PC-3 (cell line): ENCODE measurements at regions not wholly inside any gene's neighbourhood (a gene's known extent, or its start where the extent isn't known, plus 50 kb on each side); places are given as distances from the start of the nearest gene placed in this dataset.

ENCODE experiments used
- ATAC-seq: fragments of 200-7000 bp; cut with Tn5 transposase; 2 replicates; pipeline ENCODE4 v1.9.1; 2020; ENCODE audit warnings: mild to moderate bottlenecking, moderate library complexity
- BruUV-seq: library from RNA; stranded (reverse); fragments of 400-500 nt; replicated peaks from 2 replicates; lab custom pipeline; 2021; lab: Mats Ljungman, UMichigan
- CTCF ChIA-PET: fragments of 300-600 bp; sonication (Branson Sonifier 250); formaldehyde crosslinking; loops from one replicate; lab custom pipeline; 2022; ENCODE audit warnings: antibody characterized with exemption; lab: Charles Lee
- POLR2A ChIA-PET: fragments of 300-600 bp; sonication (Branson Sonifier 250); formaldehyde crosslinking; loops from one replicate; lab custom pipeline; 2022; ENCODE audit warnings: antibody characterized with exemption; ENCODE audit not compliant: unreplicated experiment; lab: Charles Lee
- DNase-seq: peaks from one replicate; pipeline ENCODE4 v3.0.0-alpha.2; 2015
- H2AFZ ChIP-seq: fragments of 300-600 bp; sonication (generic); 2 replicates; pipeline ENCODE4 v1.6.0; 2016; ENCODE audit warnings: antibody characterized with exemption, low read length
- H3F3A ChIP-seq: fragments of 300-600 bp; sonication (generic); one replicate; pipeline ENCODE4 v1.6.0; 2017; ENCODE audit warnings: antibody characterized with exemption, low read length, control low read depth, mild to moderate bottlenecking; ENCODE audit not compliant: unreplicated experiment
- H3K27ac ChIP-seq: fragments of 300-600 bp; sonication (generic); 2 replicates; pipeline ENCODE4 v1.5.1; 2016; ENCODE audit warnings: mild to moderate bottlenecking, low read length
- H3K27me3 ChIP-seq: fragments of 300-600 bp; sonication (generic); 2 replicates; pipeline ENCODE4 v1.6.1; 2016; ENCODE audit warnings: low read length, mixed read lengths
- H3K36me3 ChIP-seq: fragments of 300-600 bp; sonication (generic); 2 replicates; pipeline ENCODE4 v1.6.1; 2016; ENCODE audit warnings: low read depth, mixed run types, low read length, mixed read lengths
- H3K4me1 ChIP-seq: fragments of 300-600 bp; sonication (generic); 2 replicates; pipeline ENCODE4 v1.5.1; 2016; ENCODE audit warnings: low read length; ENCODE audit not compliant: insufficient read depth
- H3K4me2 ChIP-seq: fragments of 300-600 bp; sonication (generic); 2 replicates; pipeline ENCODE4 v1.6.0; 2016; ENCODE audit warnings: low read length
- H3K4me3 ChIP-seq: fragments of 300-600 bp; sonication (generic); 2 replicates; pipeline ENCODE4 v1.5.1; 2016; ENCODE audit warnings: mild to moderate bottlenecking, low read length, mixed read lengths
- H3K79me2 ChIP-seq: fragments of 300-600 bp; sonication (generic); 2 replicates; pipeline ENCODE4 v1.6.1; 2017; ENCODE audit warnings: low read length, mixed read lengths
- H3K9ac ChIP-seq: fragments of 300-600 bp; sonication (generic); 2 replicates; pipeline ENCODE4 v1.6.0; 2016; ENCODE audit warnings: mild to moderate bottlenecking, low read length
- H3K9me2 ChIP-seq: fragments of 300-600 bp; sonication (generic); replicated peaks from 2 replicates; pipeline ENCODE4 v1.6.1; 2016; ENCODE audit warnings: mixed run types, low read length, mixed read lengths
- H3K9me3 ChIP-seq: fragments of 300-600 bp; sonication (generic); 2 replicates; pipeline ENCODE4 v1.6.1; 2016; ENCODE audit warnings: low read length, mixed read lengths
- H4K20me1 ChIP-seq: fragments of 300-600 bp; sonication (generic); 2 replicates; pipeline ENCODE4 v1.6.1; 2016; ENCODE audit warnings: low read length, mixed read lengths
- CTCF ChIP-seq: fragments of 300-600 bp; sonication (generic); conservative IDR thresholded peaks from 2 replicates; pipeline ENCODE4 v1.5.1; 2017; ENCODE audit warnings: antibody characterized with exemption, low read depth, mild to moderate bottlenecking, low read length
- EZH2 ChIP-seq: fragments of 300-600 bp; sonication (generic); IDR thresholded peaks from one replicate; pipeline ENCODE4 v1.6.1; 2017; ENCODE audit warnings: antibody characterized with exemption, mild to moderate bottlenecking, low read length; ENCODE audit not compliant: unreplicated experiment
- EZH2phosphoT487 ChIP-seq: fragments of 300-600 bp; sonication (generic); IDR thresholded peaks from 2 replicates; pipeline ENCODE4 v1.6.1; 2018; ENCODE audit warnings: mild to moderate bottlenecking, antibody characterized with exemption, low read length, borderline replicate concordance
- intact Hi-C: fragments of 100-400 bp; cut with micrococcal nuclease; formaldehyde crosslinking; loops from 2 replicates; pipeline ENCODE4 v1.9.0; 2023

- Histone ChIP-seq H3K4me3 (no peak overlapping the region), H3K36me3 (no peaks in the 10 kb centered on the region), H3K4me2 (no peak overlapping the region), H4K20me1 (no peaks in the 10 kb centered on the region), H3K9me3 (no peaks in the 10 kb centered on the region), H3K9ac (no peak overlapping the region), H2AFZ (no peak overlapping the region), H3K27ac (no peak overlapping the region), H3K79me2 (no peaks in the 10 kb centered on the region), H3F3A (no peaks in the 10 kb centered on the region), H3K9me2 (no peaks in the 10 kb centered on the region), H3K4me1 (no peaks in the 10 kb centered on the region), H3K27me3 (no peaks in the 10 kb centered on the region)
- no peak for ATAC-seq
- TF ChIP-seq CTCF (no peak), EZH2 (no peak), EZH2phosphoT487 (no peak)
- CTCF ChIA-PET = no interaction called here
- BruUV-seq = no TSS peak
- POLR2A ChIA-PET = no interaction called here
- intact Hi-C loops = no loop called here
- DNase-seq = no peak
Observed at GRCh38 chr9:26221290-26221689, 543.0 kb upstream of the TUSC1 start.

DNA sequence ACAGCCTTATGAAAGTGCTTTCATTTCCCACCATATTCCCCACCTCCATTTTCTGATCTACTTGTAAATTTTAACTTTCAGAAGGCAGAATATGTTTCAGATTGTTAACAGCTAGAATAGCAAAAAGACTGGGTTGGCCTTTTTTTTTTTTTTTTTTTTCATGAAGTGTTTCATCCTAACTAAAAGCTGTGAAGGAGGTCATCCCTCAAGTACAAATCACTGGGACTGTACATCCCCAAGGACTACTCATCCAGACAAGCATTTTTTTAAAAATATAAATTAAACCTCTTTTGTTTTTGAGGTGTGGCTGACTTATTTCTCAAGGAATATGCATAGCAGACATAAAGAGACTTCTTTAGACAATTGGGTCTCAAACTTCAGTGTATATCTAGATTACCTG is 542.1 kb upstream of the TUSC1 start:
- no peak for DNase-seq
- H3K4me2 ChIP-seq = no peak overlapping the region
- no peak for ATAC-seq
- H4K20me1 ChIP-seq = no peaks in the 10 kb centered on the region
- no peak overlapping the region for H3K27ac ChIP-seq
- H3K36me3 ChIP-seq = no peaks in the 10 kb centered on the region
- ChIA-PET CTCF (no interaction called here), POLR2A (no interaction called here)
- H3K9ac ChIP-seq = no peak overlapping the region
- H3K4me3 ChIP-seq = no peak overlapping the region
- no peaks in the 10 kb centered on the region for H3K27me3 ChIP-seq
- no peaks in the 10 kb centered on the region for H3K9me2 ChIP-seq
- no peak overlapping the region for H2AFZ ChIP-seq
- no peaks in the 10 kb centered on the region for H3F3A ChIP-seq
- H3K4me1 ChIP-seq = no peaks in the 10 kb centered on the region
- TF ChIP-seq EZH2 (no peak), EZH2phosphoT487 (no peak), CTCF (no peak)
- no TSS peak for BruUV-seq
- intact Hi-C loops = no loop called here
- no peaks in the 10 kb centered on the region for H3K9me3 ChIP-seq
- H3K79me2 ChIP-seq = no peaks in the 10 kb centered on the region

DNA sequence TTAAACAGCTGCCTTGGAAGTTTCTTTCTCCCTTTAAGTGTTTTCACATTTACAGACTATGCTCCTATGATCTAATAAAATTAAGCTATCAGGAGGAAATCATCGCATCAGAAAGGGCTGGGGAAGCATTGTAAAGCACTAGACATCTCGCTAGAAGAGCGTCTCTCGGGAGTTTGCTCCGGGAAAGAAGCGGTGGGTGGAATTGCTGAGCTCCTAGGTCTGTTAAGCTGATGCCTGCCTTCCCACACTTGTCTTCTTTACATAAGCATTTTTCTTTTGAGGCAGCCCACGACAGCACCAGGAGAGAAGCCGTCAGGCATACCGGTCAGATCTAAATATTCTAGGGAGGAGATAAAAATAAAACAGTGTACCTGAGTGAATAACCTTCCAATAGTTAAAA is 541.7 kb upstream of the TUSC1 start:
- no TSS peak for BruUV-seq
- no peak for TF ChIP-seq CTCF
- no peak for TF ChIP-seq EZH2phosphoT487
- TF ChIP-seq EZH2 = no peak
- no peaks in the 10 kb centered on the region for H3K79me2 ChIP-seq
- H3K4me3 ChIP-seq = no peak overlapping the region
- no peaks in the 10 kb centered on the region for H3K4me1 ChIP-seq
- DNase-seq (no peak), ATAC-seq (no peak)
- H3F3A ChIP-seq = no peaks in the 10 kb centered on the region
- H3K27ac ChIP-seq = no peak overlapping the region
- H3K9me3 ChIP-seq = no peaks in the 10 kb centered on the region
- no peak overlapping the region for H2AFZ ChIP-seq
- no peaks in the 10 kb centered on the region for H4K20me1 ChIP-seq
- ChIA-PET POLR2A (no interaction called here), CTCF (no interaction called here)
- no peak overlapping the region for H3K9ac ChIP-seq
- H3K27me3 ChIP-seq = no peaks in the 10 kb centered on the region
- H3K9me2 ChIP-seq = no peaks in the 10 kb centered on the region
- intact Hi-C loops = no loop called here
- no peak overlapping the region for H3K4me2 ChIP-seq
- no peaks in the 10 kb centered on the region for H3K36me3 ChIP-seq
